ENCODE measurements at regions not wholly inside any gene's neighbourhood (a gene's known extent, or its start where the extent isn't known, plus 50 kb on each side); places are given as distances from the start of the nearest gene placed in this dataset.

- TF ChIP-seq ZBTB8A (tag by site-specific recombination; IDR thresholded peaks at IDR 0.05) (no peak), CTCF (tag by site-specific recombination; IDR thresholded peaks at IDR 0.05) (no peak), ZNF292 (tag by site-specific recombination; IDR thresholded peaks at IDR 0.05; ENCODE audit: borderline replicate concordance, low read depth) (no peak), AEBP2 (tag by site-specific recombination; IDR thresholded peaks at IDR 0.05; ENCODE audit: borderline replicate concordance) (no peak), HOXD13 (CRISPR knock-in tag; IDR thresholded peaks at IDR 0.05; ENCODE audit: borderline replicate concordance) (no peak), ZNF707 (tag by site-specific recombination; IDR thresholded peaks at IDR 0.05) (no peak)
Measured at GRCh38 chr10:63878428-63878827, 357.2 kb downstream of the REEP3 start.
